GM21723 (cell line): ENCODE measurements at regions not wholly inside any gene's neighbourhood (a gene's known extent, or its start where the extent isn't known, plus 50 kb on each side); places are given as distances from the start of the nearest gene placed in this dataset.
A peak's percentile ranks its signal among the peaks of the same experiment; 100 is the strongest.
"Not testable (repeated sequence)": the region's sequence is repeated elsewhere in the genome, so short reads cannot be mapped to it uniquely, and the experiment has no call there.

Source experiments
- ATAC-seq: cut with Tn5 transposase; IDR thresholded peaks from one replicate; pipeline ENCODE4 v1.9.1; 2021; ENCODE audit warnings: mild to moderate bottlenecking, moderate library complexity; ENCODE audit not compliant: unreplicated experiment

DNA sequence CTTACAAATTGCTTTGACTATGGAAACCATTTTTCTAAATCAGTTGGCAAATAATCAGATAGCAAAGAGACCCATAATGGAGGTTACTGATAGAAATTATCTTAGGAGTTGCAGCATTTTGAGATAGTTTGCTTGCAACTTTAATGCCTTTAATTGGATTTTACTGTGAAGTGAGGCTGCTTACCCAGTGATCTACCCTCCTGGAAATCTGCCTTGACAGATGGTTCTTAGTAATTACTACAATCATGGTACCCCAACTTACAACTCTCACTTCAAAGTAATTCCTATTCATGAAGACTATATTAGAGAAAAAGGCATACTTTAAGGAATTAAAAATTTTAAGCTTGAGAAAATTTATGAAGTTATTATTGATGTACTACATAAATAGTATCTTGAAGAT, 1288.6 kb upstream of the CDH2 start:
- no peak for ATAC-seq

DNA sequence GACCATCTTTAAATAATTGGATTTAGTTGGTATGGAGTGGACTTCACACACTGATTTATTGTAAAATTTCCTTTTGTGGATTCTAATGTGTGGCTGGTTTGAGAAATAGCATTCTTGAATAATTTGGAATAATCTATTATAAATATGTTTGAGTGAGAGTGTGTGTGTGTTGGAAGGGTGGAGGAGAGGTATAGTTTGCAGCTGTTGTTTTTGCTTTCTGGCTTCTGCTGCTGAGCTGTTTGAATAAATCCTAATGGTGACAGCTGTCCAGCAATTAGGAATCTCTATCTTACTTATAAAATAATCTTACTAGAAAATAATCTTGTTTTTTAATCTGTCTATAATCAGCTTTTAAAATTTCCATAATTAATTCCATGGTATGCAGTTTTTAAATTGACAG, 1283.0 kb upstream of the CDH2 start:
- no peak for ATAC-seq

DNA sequence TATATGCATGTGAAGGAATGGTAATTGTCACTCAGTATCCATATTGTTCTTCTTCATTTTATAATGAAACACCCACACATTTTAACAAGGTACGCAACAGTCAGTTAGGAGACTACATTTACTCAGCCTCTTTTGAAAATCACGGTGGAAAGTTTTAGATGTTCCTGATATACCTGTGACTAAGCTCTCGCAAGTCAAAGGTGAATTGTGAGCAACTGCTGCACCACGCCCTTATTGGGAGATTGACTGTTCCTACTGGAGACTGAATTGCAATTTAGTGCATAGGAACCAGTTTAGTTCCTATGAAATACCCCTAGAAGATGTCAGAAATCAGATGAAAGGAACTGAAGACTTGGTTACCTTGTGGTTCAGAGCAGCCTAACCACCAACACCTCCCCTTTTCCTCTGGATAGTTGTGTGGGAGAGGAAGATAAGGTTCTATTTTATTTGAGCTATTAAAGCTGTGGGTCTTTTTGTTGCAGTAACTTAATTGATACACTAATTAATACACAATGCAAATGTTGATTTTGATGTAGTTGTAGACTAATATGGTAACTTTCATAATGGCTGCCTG, 1280.5 kb upstream of the CDH2 start:
- ATAC-seq = no peak

DNA sequence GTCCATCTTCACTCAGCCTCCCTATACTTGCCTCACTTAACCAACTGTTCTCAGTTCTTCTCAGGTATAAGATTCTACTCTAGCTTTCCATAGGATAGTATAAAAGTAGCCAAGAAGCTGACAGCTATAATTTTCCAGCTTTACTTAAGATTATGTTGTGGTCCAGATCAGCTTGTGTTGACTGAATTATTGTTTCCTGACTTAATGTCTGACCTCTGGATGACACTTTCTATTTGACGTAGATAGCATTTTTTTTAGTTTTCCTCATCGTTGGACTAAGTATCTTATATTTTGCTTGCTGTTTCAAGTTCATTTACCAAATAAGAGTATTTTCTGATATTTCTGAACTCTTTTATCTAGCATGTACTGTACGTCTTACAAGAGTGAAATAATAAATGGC, 1272.5 kb upstream of the CDH2 start:
- no peak for ATAC-seq

DNA sequence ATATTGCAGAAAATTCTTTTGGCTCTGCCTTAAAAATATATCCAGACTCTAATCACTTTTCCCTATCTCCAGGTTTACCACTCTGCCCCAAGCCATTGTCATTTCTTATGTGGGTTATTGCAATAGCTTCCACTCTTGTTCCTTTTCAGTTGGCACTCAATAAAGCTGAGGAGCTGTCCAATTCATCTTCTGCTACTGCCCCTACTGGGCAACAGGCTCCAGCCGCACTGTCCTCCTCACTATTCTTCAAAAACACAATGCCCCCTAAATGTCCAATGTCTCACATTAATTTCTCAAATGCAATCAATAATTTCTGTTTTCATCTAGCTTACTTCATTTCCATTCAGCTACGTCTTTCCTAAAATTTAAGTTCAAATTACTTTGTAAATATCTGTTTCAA, 1262.5 kb upstream of the CDH2 start:
- ATAC-seq = no peak

DNA sequence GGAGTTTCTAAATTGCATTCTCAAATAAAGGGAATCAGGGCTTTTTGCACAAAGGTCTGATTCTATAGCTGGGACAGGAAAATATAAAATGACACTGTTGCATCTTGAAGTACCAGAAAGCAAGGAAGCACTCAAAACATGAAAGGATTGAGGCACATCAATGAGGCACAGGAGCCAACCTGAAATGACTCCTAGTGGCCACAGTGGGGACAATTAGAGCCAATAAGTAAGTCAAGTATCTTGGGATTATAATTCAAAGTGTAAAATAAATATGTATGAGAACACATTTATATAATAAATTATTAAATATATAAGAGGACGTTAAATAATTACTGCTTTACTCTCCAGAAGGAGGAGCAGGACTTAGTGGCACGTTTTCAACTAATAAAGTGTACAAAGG, 1259.5 kb upstream of the CDH2 start:
- ATAC-seq = no peak

DNA sequence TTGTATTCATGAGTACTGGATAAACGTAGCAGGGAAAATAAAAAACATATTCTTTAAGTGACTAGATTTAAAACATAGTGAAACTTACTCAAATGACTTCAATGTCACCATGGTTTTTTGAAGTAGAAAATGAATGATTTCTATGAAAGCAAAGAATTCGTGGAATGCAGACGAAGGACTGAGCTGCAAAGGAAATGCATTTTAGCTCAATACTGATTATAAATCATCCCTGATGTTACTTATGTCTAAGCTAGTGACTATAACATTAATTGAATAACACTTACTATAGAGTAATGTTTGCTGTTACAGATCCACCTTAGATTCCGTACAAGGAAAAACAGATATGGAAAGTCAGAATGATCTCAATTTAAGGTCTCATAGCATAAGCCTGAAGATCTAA, 1257.7 kb upstream of the CDH2 start:
- ATAC-seq = no peak

DNA sequence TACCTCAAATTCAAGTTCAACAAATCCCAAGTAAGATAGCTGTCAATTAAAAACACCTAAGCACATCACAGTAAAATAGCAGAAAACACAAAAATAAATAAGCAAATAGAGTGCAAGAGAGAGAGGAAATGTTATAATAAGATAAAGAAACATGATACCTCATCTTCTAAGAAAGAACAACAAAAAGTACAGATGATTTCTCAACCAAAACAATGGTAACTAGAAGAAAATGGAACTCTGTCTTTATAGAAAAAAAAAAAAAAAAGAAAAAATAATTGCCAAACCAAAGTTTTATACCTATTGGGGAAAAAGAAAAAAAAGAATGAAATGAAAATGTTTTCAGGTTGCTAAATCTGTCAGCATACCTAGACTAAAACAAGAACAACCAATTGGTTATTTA, 1253.5 kb upstream of the CDH2 start:
- no peak for ATAC-seq

DNA sequence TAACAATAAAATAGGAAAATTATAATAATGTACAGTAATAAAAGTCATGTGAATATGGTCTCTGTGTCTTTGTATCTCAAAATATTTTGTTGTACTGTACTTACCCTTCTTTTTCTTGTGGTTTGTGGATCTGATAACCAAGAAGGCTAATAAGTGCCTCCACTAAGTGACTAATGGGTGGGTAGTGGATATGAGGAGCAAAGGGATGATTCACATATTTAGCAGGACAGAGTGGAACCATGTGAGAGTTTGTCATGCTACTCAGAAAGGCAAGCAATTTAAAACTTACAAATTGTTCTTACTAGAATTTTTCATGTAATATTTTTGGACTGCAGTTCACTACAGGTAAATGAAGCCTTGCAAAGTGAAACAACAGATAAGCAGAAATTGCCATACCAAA, 1241.2 kb upstream of the CDH2 start:
- no peak for ATAC-seq

DNA sequence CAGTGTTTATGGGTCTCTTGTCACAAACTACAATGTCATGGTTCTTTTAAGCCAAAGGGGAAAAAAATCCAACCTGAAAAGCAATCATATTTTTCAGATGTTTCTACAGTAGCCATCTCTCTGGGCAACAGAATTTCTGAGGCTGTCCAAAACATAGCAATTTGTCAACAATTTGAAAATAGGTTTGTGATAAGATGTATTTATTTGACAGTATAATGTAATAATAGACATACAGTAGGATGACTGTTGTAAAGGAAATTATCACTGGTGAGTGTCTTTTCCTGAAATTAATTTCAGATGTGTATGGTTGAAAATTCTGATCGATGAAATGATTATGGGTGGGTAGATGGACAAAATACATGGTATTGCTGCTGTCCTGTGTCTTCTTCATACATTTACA, 1230.1 kb upstream of the CDH2 start:
- no peak for ATAC-seq

DNA sequence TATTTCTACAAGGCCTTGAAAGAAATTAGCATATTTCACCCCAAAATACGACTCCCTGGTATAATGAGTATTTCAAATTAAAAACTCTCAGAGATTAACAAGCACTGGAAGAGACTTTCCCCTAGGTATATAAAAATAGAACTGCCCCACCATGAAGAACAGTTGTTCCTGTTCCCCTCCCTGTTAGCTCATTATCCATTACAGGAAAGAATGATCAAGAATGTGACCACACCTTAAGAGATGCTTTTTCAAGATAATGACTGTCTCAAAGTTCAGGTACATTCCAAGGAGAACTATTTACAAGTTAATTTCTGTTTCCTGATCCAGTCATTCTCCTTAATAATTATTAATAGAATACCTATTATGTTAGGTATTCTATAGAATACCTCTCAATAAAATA, 1220.6 kb upstream of the CDH2 start:
- ATAC-seq = no peak

DNA sequence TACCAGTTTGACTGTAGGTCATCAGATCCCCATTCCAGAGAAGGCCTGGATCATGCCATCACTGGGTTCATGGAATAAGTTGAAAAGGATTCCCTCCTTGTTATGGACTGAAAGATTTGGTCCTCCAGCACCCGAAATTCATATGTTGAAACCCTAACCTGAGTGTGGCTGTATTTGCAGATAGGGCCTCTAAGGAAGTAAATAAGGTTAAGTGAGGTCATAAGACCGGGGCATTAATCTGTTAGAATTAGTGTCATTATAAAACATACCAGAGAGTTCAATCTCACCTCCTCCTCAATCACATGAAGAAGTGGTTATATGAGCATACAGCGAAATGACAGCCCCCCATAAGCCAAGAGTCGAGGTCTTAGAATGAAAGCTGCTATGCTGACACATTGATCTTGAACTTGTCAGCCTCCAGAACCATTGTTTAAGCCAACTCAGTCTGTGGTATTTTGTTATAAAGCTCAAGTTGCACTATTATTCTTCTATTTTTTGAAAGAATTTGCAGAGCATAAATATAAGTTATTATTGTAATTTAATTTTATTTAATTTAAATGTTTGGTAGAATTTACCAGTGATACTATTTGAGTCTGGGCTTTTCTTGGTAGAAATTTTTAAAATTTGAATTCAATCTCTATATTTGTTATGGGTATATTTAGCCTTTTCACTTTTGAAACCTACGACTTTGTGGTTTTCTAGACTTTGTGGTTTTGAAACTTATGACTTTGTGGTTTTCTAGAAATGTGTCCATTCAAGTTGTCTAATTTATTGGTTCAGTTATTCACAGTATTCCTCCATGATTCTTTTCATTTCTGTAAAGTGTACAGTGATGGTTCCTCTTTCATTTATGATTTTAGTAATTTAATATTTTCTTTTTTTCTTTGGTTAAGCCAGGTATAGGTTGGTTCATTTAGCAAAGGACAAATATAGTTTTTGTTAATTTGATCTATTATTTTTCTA, 1206.7 kb upstream of the CDH2 start:
- peak; percentile 84 for ATAC-seq

DNA sequence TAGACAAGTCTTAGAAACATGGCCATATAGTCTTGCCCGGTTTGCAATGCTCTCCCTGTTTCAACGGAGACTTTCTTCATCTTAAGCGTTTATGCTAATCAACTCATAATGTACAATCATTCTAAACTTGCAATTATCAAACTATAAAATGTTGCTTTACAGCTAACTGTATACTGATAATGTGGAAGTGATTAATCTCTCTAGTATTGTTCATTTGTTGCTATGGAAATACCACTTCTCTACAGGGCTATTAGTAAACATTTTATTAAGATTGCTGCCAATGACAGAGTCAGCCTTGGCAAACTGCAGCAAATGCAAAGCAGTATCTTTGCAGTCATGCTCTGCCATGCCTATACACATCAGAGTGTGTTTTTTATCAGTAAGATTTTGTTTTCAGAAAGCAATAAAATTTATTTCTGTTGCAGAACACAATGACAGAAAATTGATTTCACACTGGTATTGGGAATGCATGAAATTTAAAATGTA, 1201.8 kb upstream of the CDH2 start:
- no peak for ATAC-seq

DNA sequence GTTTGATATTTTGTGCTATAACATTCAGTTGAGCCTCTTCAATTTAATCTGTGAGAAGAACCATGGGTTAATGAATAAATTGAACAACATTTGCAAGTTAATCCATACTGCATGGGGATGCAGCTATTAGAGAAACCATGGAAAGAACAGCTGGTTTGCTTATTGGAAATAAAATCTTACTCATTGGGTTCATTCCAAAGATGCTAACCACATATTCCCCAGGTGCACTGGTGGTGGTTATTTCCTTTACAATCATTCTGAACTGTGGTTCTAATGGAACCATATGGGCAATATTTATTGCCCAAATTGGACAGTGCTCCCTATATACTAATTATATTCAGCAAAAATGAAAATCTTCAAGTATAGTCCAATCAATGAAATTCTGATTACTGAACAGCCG, 1200.4 kb upstream of the CDH2 start:
- no peak for ATAC-seq

DNA sequence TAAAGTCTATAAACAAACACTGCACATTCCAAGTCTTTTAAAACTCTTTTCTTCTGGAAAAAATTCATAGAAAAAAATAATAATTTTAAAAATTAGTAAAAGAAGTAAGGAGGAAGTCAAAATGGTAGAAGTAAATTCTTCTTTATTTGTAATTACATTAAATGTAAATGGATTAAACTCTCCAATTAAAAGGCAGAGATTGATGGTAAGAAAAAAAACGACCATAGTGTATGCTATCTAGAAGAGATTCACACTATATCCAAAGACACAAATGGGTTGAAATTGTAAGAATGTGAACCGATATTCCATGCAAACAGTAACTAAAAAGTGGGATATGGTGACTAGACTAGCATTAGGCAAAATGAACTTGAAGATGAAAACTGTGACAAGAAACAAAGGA, 1196.1 kb upstream of the CDH2 start:
- ATAC-seq = no peak

DNA sequence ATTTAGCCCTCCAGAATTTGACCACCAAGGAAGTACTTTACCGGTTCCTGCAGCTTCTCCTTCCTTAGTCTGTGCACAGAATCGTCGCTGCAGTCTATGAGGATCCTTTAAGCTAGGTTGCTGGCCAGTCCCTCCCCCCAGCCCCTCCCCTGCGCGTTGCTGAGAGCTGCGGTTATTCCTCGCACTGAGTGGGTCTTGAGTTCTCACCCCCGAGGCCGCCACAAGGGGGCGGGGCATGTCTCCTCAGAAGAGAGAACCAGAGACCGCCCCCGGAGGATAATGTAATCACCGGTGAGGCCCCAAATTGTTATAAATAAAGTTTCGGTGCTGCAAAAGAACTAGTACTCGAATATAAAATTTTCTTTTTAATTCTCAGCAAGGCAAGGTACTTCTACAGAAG, 1184.9 kb upstream of the CDH2 start:
- ATAC-seq = no peak

DNA sequence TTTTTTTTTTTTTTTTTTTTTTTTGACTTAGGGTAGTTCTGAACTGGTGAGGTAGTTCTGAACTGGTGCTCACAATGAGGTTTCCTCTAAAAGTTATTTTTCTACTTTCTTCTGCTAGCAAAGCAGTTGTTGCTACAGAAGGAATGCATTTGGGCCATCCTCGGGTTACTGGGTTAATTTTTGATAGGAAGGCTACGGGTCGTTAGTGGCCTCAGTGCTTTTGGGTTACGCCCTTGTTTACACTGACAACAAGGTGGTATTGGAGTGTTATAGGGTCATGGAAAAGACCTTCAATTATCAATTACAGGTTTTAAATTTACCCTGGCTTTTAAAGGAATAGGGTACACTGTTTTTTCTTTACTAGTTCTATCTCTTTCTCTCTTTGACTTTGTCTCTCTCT, 1183.7 kb upstream of the CDH2 start:
- ATAC-seq = not testable (repeated sequence)

DNA sequence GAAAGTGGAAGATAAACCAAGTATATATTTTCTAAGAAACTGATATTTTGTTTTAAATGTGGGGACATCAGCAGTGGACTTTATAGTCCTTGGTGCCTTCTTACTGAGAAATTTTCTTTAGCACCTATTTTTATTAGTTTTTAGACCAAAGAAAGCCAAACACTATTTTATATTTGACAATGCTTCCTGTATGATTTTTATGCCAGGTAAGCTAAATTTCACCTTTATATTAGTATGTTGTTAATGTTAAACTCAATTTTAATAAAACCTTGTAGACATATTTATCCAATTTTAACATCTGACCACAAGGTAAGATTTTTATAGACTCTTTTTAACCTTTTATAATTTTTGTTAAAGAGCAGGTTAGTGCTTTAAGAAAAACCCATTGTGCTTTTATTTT, 1182.3 kb upstream of the CDH2 start:
- ATAC-seq = not testable (repeated sequence)

DNA sequence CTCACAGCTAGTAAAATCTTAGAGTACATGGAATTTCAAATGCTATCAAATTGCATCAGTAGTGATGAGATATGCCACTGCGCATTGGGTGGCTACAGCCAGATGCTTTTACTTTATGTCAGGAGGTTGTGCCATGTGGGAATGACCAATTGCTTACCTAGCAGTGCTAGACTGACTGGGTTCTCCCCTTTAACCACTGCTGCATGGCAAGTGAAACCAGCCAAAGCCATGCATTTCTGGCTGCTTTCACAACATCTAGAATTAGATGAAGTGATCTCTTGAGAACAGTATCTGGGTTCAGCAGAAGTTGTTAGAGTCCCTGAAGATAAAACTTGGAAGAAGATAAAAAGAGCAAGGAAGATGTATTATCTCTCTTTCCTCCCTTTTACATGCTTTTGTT, 1174.2 kb upstream of the CDH2 start:
- no peak for ATAC-seq

DNA sequence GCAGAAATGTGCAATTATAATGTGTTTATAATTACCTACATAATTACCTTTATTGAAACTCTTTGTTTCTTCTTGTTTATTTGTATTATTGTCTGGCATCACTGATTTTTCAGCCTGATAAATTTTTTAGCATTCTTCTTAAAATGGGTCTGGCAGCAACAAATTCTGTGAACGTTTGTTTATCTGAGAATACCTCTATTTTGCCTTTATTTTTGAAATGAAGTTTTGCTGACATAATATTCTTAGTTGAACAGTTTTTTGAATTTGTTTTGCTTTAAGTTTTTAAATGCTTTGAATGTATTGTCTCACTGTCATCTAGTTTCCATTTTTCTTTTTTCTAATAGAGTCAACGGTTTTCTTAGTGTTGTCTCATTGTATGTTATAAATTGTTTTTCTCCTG, 1152.0 kb upstream of the CDH2 start:
- no peak for ATAC-seq

DNA sequence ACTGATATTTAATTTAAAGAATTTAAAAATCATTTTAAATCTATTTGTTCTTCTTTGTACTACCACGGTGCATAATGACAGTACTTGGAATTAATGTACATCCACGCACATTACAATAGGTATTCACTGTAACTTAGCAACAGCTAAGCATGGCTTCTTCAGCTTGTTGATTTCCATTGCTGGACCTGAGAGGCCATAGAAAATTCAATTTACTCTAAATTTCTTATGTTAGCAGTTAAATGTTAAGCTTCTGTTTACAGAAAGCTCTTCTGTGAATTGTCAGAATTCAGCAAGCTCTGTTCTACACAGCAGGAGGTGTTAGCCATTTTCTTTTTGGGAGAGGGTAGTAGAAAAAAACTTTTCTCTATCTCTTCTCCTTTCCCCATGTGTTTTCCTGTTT, 1149.3 kb upstream of the CDH2 start:
- no peak for ATAC-seq

DNA sequence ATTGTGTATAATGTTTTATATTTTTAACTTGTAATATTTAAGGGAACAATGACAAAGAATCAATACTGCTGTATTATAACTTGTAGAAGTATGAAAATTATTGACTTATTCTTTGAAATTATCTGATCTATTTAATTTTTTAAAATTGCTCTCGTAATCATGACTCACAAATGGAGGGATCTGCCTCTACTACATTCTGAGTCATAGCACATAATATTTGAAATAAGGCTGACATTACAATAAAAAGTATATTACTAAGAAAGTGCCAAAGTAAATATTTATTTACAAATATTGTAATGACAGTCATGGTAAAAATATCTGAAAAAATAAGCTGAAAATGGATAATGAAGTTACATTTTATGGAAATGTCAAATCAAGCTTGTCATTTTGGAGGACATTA, 1144.6 kb upstream of the CDH2 start:
- no peak for ATAC-seq
